GM12873 (cell line): ENCODE measurements at regions not wholly inside any gene's neighbourhood (a gene's known extent, or its start where the extent isn't known, plus 50 kb on each side); places are given as distances from the start of the nearest gene placed in this dataset.

Experiments
- TF ChIP-seq, protein P1 (sequence below): IDR thresholded peaks from 2 replicates; pipeline ENCODE4 v1.5.1; 2012; ENCODE audit warnings: low read depth, mild to moderate bottlenecking, moderate library complexity, low read length, control low read depth; ENCODE audit not compliant: insufficient read depth; ENCODE audit errors: missing control alignments

DNA sequence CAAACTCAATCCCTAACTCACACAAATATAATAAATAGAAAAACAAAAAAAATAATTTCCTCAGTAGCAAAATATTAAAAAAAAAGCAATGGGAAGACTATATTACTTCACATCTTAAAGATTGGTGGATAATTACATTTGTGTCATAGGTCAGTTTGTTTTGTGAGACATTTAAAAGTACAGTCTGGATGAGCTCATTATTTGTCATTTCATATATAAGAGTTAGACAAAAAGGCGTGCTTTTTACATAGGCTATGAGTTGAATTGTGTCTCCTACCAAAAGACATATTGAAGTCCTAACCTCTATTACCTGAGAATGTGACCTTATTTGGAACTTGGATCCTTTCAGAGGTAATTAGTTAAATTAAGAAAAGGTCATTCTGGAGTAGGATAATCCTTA lies 710.1 kb upstream of the CBLB start:
- TF ChIP-seq, protein P1, sequence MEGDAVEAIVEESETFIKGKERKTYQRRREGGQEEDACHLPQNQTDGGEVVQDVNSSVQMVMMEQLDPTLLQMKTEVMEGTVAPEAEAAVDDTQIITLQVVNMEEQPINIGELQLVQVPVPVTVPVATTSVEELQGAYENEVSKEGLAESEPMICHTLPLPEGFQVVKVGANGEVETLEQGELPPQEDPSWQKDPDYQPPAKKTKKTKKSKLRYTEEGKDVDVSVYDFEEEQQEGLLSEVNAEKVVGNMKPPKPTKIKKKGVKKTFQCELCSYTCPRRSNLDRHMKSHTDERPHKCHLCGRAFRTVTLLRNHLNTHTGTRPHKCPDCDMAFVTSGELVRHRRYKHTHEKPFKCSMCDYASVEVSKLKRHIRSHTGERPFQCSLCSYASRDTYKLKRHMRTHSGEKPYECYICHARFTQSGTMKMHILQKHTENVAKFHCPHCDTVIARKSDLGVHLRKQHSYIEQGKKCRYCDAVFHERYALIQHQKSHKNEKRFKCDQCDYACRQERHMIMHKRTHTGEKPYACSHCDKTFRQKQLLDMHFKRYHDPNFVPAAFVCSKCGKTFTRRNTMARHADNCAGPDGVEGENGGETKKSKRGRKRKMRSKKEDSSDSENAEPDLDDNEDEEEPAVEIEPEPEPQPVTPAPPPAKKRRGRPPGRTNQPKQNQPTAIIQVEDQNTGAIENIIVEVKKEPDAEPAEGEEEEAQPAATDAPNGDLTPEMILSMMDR, result no peak

DNA sequence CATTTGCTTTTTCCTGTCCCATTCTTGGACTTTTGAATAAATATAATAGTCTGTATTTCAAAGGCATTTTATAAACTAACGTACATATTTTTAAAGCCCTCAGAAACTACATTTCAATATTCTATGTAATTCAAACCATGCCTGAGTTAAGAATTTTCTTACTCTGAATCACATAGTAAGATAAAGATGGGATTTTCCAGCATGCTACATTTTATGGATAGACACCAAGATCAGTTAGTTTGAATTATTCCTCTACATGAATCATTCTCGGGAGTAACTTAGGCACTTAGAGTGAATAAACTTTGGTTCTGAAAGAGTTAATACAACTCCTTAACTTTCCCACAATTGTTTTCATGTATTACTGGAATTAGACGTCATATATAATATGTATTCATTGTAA lies 713.3 kb upstream of the CBLB start:
- TF ChIP-seq, protein P1, result no peak

- TF ChIP-seq, protein P1, result no peak
These were observed 718.7 kb upstream of the CBLB start for GRCh38 chr3:106587551-106587950.

GRCh38 chr3:106588739-106589138 lies 719.9 kb upstream of the CBLB start:
- TF ChIP-seq, protein P1, result no peak

DNA sequence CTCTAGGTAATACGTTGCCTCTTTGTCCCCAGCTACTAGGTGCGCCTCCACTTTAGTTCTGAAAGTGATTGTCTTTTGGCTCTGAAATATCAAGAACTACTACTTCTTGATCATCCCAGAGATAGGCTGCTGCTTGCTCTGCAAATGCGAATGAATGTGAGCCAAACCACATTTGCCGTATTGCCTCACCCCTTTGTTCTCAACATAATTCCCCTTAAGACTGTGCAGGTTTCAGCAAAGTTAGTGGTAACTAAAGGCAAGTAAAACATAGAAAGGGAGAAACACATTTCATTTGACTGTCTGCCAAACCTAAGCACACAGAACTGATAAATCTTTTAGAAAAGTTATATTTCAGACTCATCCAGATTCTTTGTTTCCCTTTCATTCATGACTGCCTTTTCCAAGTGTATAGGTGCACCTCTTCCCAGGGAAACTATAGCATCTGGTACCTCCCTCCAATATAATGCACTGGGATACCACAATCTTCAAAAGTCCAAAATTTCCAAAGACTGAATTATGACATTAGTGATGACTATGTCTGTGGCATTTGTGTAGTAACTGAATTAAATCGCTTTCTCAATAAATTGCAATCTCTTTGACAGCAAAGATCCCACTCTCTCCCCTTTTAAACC lies 720.6 kb upstream of the CBLB start:
- TF ChIP-seq, protein P1, result no peak

DNA sequence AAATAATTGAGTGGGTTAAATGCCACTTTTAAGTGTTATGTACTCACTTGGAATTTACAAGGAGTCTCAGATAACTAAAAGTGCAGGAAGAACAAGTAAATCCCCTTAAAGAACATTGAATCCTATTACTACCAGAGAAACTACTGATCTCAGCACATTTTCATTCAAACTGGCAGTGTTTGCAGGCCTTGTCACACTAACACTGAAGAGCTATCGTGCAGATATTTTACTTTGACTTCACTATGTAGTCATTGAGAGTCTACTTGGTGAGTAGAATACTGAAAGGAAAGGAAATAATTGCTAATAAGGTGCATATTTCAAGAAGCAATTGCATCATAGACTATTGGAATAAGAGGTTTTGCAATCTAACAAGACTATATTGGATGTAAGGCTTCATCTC lies 721.4 kb upstream of the CBLB start:
- TF ChIP-seq, protein P1, result no peak

DNA sequence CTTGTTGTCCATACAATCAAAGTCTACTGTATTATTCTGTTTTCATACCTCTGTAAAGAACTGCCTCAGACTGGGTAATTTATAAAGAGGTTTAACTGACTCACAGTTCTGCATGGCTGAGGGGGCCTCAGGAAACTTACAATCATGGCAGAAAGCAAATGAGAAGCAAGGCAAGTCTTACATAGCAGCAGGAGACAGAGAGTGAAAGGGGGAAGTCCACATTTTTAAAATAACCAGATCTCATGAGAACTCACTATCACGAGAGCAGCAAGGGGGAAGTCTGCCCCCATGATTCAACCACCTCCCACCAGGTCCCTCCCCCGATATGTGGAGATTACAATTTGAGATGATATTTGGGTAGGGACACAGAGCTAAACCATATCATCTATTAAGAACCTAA lies 724.6 kb upstream of the CBLB start:
- TF ChIP-seq, protein P1, result no peak
